GM12878 (cell line): ENCODE measurements at regions not wholly inside any gene's neighbourhood (a gene's known extent, or its start where the extent isn't known, plus 50 kb on each side); places are given as distances from the start of the nearest gene placed in this dataset.
A peak's percentile ranks its signal among the peaks of the same experiment; 100 is the strongest.

Source experiments
- BHLHE40 ChIP-seq, 2 experiments: fragments of 450-650 bp in 1 of 2; IDR thresholded peaks; 2 replicates each; pipeline ENCODE4 v1.6.1; 2011 to 2017; ENCODE audit warnings: low read depth in 2 of 2, borderline replicate concordance in 1 of 2, improper control_type of control experiment in 1 of 2, low read length in 1 of 2, mild to moderate bottlenecking in 1 of 2
- BMI1 ChIP-seq: fragments of 450-650 bp; IDR thresholded peaks from 2 replicates; pipeline ENCODE4 v1.6.1; 2016; ENCODE audit warnings: mild to moderate bottlenecking, moderate library complexity, borderline replicate concordance
- DPF2 ChIP-seq: fragments of 450-650 bp; IDR thresholded peaks from 2 replicates; pipeline ENCODE4 v1.6.1; 2017; ENCODE audit warnings: mild to moderate bottlenecking
- ETV6 ChIP-seq, 2 experiments: fragments of 450-650 bp in 1 of 2; IDR thresholded peaks in 1 of 2; conservative IDR thresholded peaks in 1 of 2; 2 replicates each; pipeline ENCODE4 v1.6.1; 2014; ENCODE audit warnings: antibody characterized with exemption in 1 of 2, borderline replicate concordance in 1 of 2, low read depth in 1 of 2, mild to moderate bottlenecking in 1 of 2, moderate library complexity in 1 of 2
- IKZF1 ChIP-seq: fragments of 450-650 bp; conservative IDR thresholded peaks from 2 replicates; pipeline ENCODE4 v1.6.1; 2017; ENCODE audit warnings: antibody characterized with exemption, mild to moderate bottlenecking
- KDM1A ChIP-seq: fragments of 200-600 bp; sonication (generic); IDR thresholded peaks from 2 replicates; pipeline ENCODE4 v1.6.1; 2016; ENCODE audit warnings: borderline replicate concordance
- MYB ChIP-seq: fragments of 150-350 bp; IDR thresholded peaks from 2 replicates; pipeline ENCODE4 v1.6.1; 2014; ENCODE audit warnings: mild to moderate bottlenecking, low read depth, low read length, borderline replicate concordance
- NFIC ChIP-seq: IDR thresholded peaks from 2 replicates; pipeline ENCODE4 v1.6.1; 2012; ENCODE audit warnings: low read depth, mild to moderate bottlenecking, inconsistent platforms, low read length, moderate library complexity
- NFXL1 ChIP-seq: fragments of 450-650 bp; IDR thresholded peaks from 2 replicates; pipeline ENCODE4 v1.6.1; 2017; ENCODE audit warnings: antibody characterized with exemption, mild to moderate bottlenecking, borderline replicate concordance
- RAD21 ChIP-seq: IDR thresholded peaks from 2 replicates; pipeline ENCODE4 v1.6.1; 2011; ENCODE audit warnings: mild to moderate bottlenecking, low read depth, low read length, moderate library complexity; ENCODE audit not compliant: insufficient read depth
- SIX5 ChIP-seq: IDR thresholded peaks from 2 replicates; pipeline ENCODE4 v1.6.1; 2011; ENCODE audit warnings: mild to moderate bottlenecking, low read depth, low read length, moderate library complexity; ENCODE audit not compliant: severe bottlenecking
- SMAD1 ChIP-seq: fragments of 450-650 bp; IDR thresholded peaks from 2 replicates; pipeline ENCODE4 v1.6.1; 2018; ENCODE audit warnings: mild to moderate bottlenecking, low read depth; ENCODE audit not compliant: partially characterized antibody
- SP1 ChIP-seq: IDR thresholded peaks from one replicate; pipeline ENCODE4 v1.6.1; 2011; ENCODE audit warnings: low read depth, low read length
- TF ChIP-seq, protein P1 (sequence below): fragments of 450-650 bp; IDR thresholded peaks from 2 replicates; pipeline ENCODE4 v1.6.1; 2016; ENCODE audit warnings: mild to moderate bottlenecking
- TF ChIP-seq, protein P2 (sequence below): fragments of 450-650 bp; IDR thresholded peaks from 2 replicates; pipeline ENCODE4 v1.6.1; 2017; ENCODE audit warnings: low read depth, mild to moderate bottlenecking, moderate library complexity
- TF ChIP-seq, protein P3 (sequence below): IDR thresholded peaks from 2 replicates; pipeline ENCODE4 v1.6.1; 2011; ENCODE audit warnings: borderline replicate concordance, low read depth, mild to moderate bottlenecking, moderate library complexity, low read length; ENCODE audit not compliant: insufficient read depth, poor library complexity, severe bottlenecking
- TF ChIP-seq, protein P4 (sequence below): IDR thresholded peaks from 2 replicates; pipeline ENCODE4 v1.6.1; 2011; ENCODE audit warnings: borderline replicate concordance, low read depth, mild to moderate bottlenecking, moderate library complexity, mixed read lengths, low read length; ENCODE audit not compliant: insufficient read depth; ENCODE audit errors: extremely low read length
- TF ChIP-seq, protein P5 (sequence below): fragments of 450-650 bp; IDR thresholded peaks from 2 replicates; pipeline ENCODE4 v1.6.1; 2016; ENCODE audit warnings: mild to moderate bottlenecking
- TF ChIP-seq, protein P6 (sequence below): IDR thresholded peaks from 2 replicates; pipeline ENCODE4 v1.6.1; 2012; ENCODE audit warnings: low read depth, low read length, improper control_type of control experiment
- TF ChIP-seq, protein P7 (sequence below): IDR thresholded peaks from 2 replicates; pipeline ENCODE4 v1.6.1; 2012; ENCODE audit warnings: low read depth, low read length, improper control_type of control experiment

DNA sequence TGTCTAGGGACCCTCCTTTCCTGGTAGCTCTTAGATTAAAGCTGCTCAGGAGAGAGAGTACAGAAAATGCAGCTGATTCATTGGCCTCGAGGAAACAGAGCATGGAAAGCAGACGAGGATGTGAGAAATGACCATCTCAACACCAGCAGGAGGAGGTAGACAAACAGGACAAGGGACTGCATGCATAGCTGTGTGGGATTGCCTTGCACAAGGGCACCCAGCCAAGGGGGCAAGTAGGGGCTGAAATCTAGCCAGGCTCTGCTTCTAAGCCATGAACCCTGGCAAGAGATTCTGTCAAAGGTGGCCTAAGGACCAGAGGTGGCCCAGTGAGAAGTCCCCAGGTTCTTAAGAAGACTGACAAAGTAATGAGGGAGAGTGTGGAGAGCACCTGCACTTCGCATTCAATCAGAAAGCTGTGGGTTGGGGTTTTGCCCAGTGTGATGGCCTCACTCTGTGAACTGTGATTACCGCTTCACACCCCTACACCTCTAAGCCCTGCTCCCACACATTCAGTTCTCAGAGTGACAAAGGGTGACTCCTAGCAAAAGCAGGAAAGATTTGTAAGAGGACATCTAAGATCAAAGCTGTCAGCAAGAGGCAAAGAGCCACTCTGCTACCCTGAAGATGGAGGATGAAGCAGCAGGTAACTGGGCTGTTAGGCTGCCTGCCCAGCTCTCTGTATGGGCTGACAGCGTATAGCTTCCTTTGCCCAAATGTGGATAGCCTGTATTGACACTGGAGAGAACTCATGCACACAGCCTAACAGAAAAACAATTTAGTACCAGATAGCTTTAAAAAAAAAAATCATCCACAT lies 151.3 kb upstream of the PELI1 start (continued):
- TF ChIP-seq, protein P1, sequence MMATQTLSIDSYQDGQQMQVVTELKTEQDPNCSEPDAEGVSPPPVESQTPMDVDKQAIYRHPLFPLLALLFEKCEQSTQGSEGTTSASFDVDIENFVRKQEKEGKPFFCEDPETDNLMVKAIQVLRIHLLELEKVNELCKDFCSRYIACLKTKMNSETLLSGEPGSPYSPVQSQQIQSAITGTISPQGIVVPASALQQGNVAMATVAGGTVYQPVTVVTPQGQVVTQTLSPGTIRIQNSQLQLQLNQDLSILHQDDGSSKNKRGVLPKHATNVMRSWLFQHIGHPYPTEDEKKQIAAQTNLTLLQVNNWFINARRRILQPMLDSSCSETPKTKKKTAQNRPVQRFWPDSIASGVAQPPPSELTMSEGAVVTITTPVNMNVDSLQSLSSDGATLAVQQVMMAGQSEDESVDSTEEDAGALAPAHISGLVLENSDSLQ: peak; percentile 57
- no peak for TF ChIP-seq BMI1
- TF ChIP-seq NFIC: no peak
- TF ChIP-seq, protein P2, sequence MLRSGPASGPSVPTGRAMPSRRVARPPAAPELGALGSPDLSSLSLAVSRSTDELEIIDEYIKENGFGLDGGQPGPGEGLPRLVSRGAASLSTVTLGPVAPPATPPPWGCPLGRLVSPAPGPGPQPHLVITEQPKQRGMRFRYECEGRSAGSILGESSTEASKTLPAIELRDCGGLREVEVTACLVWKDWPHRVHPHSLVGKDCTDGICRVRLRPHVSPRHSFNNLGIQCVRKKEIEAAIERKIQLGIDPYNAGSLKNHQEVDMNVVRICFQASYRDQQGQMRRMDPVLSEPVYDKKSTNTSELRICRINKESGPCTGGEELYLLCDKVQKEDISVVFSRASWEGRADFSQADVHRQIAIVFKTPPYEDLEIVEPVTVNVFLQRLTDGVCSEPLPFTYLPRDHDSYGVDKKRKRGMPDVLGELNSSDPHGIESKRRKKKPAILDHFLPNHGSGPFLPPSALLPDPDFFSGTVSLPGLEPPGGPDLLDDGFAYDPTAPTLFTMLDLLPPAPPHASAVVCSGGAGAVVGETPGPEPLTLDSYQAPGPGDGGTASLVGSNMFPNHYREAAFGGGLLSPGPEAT: peak; percentile 80
- TF ChIP-seq, protein P3, sequence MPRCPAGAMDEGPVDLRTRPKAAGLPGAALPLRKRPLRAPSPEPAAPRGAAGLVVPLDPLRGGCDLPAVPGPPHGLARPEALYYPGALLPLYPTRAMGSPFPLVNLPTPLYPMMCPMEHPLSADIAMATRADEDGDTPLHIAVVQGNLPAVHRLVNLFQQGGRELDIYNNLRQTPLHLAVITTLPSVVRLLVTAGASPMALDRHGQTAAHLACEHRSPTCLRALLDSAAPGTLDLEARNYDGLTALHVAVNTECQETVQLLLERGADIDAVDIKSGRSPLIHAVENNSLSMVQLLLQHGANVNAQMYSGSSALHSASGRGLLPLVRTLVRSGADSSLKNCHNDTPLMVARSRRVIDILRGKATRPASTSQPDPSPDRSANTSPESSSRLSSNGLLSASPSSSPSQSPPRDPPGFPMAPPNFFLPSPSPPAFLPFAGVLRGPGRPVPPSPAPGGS: peak; percentile 73
- TF ChIP-seq DPF2: peak; percentile 89
- TF ChIP-seq SMAD1: peak; percentile 52
- TF ChIP-seq MYB: no peak
- TF ChIP-seq, protein P4, sequence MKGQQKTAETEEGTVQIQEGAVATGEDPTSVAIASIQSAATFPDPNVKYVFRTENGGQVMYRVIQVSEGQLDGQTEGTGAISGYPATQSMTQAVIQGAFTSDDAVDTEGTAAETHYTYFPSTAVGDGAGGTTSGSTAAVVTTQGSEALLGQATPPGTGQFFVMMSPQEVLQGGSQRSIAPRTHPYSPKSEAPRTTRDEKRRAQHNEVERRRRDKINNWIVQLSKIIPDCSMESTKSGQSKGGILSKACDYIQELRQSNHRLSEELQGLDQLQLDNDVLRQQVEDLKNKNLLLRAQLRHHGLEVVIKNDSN: no peak
- TF ChIP-seq, protein P5, sequence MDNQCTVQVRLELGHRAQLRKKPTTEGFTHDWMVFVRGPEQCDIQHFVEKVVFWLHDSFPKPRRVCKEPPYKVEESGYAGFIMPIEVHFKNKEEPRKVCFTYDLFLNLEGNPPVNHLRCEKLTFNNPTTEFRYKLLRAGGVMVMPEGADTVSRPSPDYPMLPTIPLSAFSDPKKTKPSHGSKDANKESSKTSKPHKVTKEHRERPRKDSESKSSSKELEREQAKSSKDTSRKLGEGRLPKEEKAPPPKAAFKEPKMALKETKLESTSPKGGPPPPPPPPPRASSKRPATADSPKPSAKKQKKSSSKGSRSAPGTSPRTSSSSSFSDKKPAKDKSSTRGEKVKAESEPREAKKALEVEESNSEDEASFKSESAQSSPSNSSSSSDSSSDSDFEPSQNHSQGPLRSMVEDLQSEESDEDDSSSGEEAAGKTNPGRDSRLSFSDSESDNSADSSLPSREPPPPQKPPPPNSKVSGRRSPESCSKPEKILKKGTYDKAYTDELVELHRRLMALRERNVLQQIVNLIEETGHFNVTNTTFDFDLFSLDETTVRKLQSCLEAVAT: peak; percentile 52; the same call in 1 of the 2 replicates
- TF ChIP-seq SP1: peak; percentile 17
- TF ChIP-seq ETV6 (conservative IDR thresholded peaks at IDR 0.05 in 1 of 2, IDR thresholded peaks at IDR 0.05 in 1 of 2; ENCODE audit: borderline replicate concordance in 1 of 2, low read depth in 1 of 2): no peak
- TF ChIP-seq, protein P6, sequence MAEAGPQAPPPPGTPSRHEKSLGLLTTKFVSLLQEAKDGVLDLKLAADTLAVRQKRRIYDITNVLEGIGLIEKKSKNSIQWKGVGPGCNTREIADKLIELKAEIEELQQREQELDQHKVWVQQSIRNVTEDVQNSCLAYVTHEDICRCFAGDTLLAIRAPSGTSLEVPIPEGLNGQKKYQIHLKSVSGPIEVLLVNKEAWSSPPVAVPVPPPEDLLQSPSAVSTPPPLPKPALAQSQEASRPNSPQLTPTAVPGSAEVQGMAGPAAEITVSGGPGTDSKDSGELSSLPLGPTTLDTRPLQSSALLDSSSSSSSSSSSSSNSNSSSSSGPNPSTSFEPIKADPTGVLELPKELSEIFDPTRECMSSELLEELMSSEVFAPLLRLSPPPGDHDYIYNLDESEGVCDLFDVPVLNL: no peak
- peak in 1 of 2 experiments; percentile 68; a peak in 3 of 4 replicates for TF ChIP-seq BHLHE40 (IDR thresholded peaks at IDR 0.05; ENCODE audit: borderline replicate concordance in 1 of 2, low read depth in 2 of 2, low read length in 1 of 2)
- peak; percentile 81 for TF ChIP-seq IKZF1
- no peak for TF ChIP-seq KDM1A
- TF ChIP-seq SIX5: no peak
- TF ChIP-seq, protein P7, sequence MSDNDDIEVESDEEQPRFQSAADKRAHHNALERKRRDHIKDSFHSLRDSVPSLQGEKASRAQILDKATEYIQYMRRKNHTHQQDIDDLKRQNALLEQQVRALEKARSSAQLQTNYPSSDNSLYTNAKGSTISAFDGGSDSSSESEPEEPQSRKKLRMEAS: no peak
- TF ChIP-seq NFXL1: no peak
- TF ChIP-seq RAD21: no peak
